Hepatocyte (in vitro differentiated cells): ENCODE measurements at regions not wholly inside any gene's neighbourhood (a gene's known extent, or its start where the extent isn't known, plus 50 kb on each side); places are given as distances from the start of the nearest gene placed in this dataset.

Source experiments
- DNase-seq: peaks from one replicate; pipeline ENCODE4 v3.0.0-alpha.2; 2016; ENCODE audit warnings: low spot score
- H2AFZ ChIP-seq: fragments of 200-600 bp; sonication (generic); 2 replicates; pipeline ENCODE4 v1.6.0; 2016; ENCODE audit warnings: antibody characterized with exemption, mild to moderate bottlenecking
- H3K27ac ChIP-seq: fragments of 200-600 bp; sonication (generic); 2 replicates; pipeline ENCODE4 v1.5.1; 2016; ENCODE audit warnings: mild to moderate bottlenecking
- H3K27me3 ChIP-seq: fragments of 200-600 bp; sonication (generic); 2 replicates; pipeline ENCODE4 v1.6.1; 2016
- H3K36me3 ChIP-seq: fragments of 200-600 bp; sonication (generic); replicated peaks from 2 replicates; pipeline ENCODE4 v1.5.1; 2016; ENCODE audit warnings: low read depth; ENCODE audit not compliant: insufficient read depth
- H3K4me1 ChIP-seq: fragments of 200-600 bp; sonication (generic); 2 replicates; pipeline ENCODE4 v1.5.1; 2016; ENCODE audit warnings: mild to moderate bottlenecking, moderate library complexity; ENCODE audit not compliant: insufficient read depth
- H3K4me2 ChIP-seq: fragments of 200-600 bp; sonication (generic); 2 replicates; pipeline ENCODE4 v1.6.0; 2016
- H3K4me3 ChIP-seq: fragments of 200-600 bp; sonication (generic); 2 replicates; pipeline ENCODE4 v1.5.1; 2016; ENCODE audit warnings: mild to moderate bottlenecking
- H3K79me2 ChIP-seq: fragments of 200-600 bp; sonication (generic); 2 replicates; pipeline ENCODE4 v1.6.0; 2017; ENCODE audit warnings: mild to moderate bottlenecking
- H3K9me2 ChIP-seq: fragments of 200-600 bp; sonication (generic); replicated peaks from 2 replicates; pipeline ENCODE4 v1.6.0; 2017; ENCODE audit warnings: mild to moderate bottlenecking; ENCODE audit not compliant: insufficient read depth
- H3K9me3 ChIP-seq: fragments of 200-600 bp; sonication (generic); 2 replicates; pipeline ENCODE4 v1.5.1; 2016; ENCODE audit warnings: low read depth, mild to moderate bottlenecking
- H4K20me1 ChIP-seq: fragments of 200-600 bp; sonication (generic); 2 replicates; pipeline ENCODE4 v1.6.0; 2016; ENCODE audit warnings: mild to moderate bottlenecking; ENCODE audit not compliant: insufficient read depth, poor library complexity, severe bottlenecking
- CTCF ChIP-seq: fragments of 200-600 bp; sonication (generic); IDR thresholded peaks from 2 replicates; pipeline ENCODE4 v1.5.1; 2016; ENCODE audit warnings: antibody characterized with exemption, mild to moderate bottlenecking; ENCODE audit not compliant: poor library complexity
- EZH2 ChIP-seq: fragments of 200-600 bp; sonication (generic); IDR thresholded peaks from 2 replicates; pipeline ENCODE4 v1.6.1; 2016; ENCODE audit warnings: antibody characterized with exemption, mild to moderate bottlenecking, borderline replicate concordance
- EZH2phosphoT487 ChIP-seq: fragments of 200-600 bp; sonication (generic); IDR thresholded peaks from one replicate; pipeline ENCODE4 v1.6.1; 2018; ENCODE audit warnings: antibody characterized with exemption, mild to moderate bottlenecking, low read depth, moderate library complexity; ENCODE audit not compliant: unreplicated experiment, severe bottlenecking
- WGBS: methylation state at CpG from one replicate; pipeline ENCODE4 v1.1.6; 2016; ENCODE audit warnings: low lambda C conversion rate; ENCODE audit errors: missing lambda C conversion rate; 5-methylcytosine and 5-hydroxymethylcytosine counted together

- no peaks in the 10 kb centered on the region for H3K36me3 ChIP-seq
Observed at GRCh38 chr11:37957717-37958116, 1359.7 kb upstream of the RAG2 start.

GRCh38 chr11:37951996-37952395 lies 1354.0 kb upstream of the RAG2 start:
- no peak for DNase-seq
- TF ChIP-seq CTCF (no peak), EZH2phosphoT487 (no peak), EZH2 (no peak)
- no peak overlapping the region for H3K4me2 ChIP-seq
- WGBS = 63% methylated on average over 2 of the region's 2 CpGs
- no peaks in the 10 kb centered on the region for H4K20me1 ChIP-seq
- no peak overlapping the region for H3K4me3 ChIP-seq
- no peaks in the 10 kb centered on the region for H3K27me3 ChIP-seq
- H3K9me3 ChIP-seq = no peaks in the 10 kb centered on the region
- H3K27ac ChIP-seq = no peak overlapping the region
- no peaks in the 10 kb centered on the region for H3K79me2 ChIP-seq
- no peaks in the 10 kb centered on the region for H3K4me1 ChIP-seq
- H3K36me3 ChIP-seq = no peaks in the 10 kb centered on the region
- no peak overlapping the region for H2AFZ ChIP-seq
- no peaks in the 10 kb centered on the region for H3K9me2 ChIP-seq

More at GRCh38 chr11:37957717-37958116, 1359.7 kb upstream of the RAG2 start:
- no peak overlapping the region for H3K4me2 ChIP-seq
- TF ChIP-seq CTCF (no peak), EZH2 (no peak), EZH2phosphoT487 (no peak)
- H2AFZ ChIP-seq = no peak overlapping the region
- no peak overlapping the region for H3K4me3 ChIP-seq
- no peaks in the 10 kb centered on the region for H3K4me1 ChIP-seq
- no peak for DNase-seq
- no peaks in the 10 kb centered on the region for H3K9me2 ChIP-seq
- no peaks in the 10 kb centered on the region for H4K20me1 ChIP-seq
- no peaks in the 10 kb centered on the region for H3K27me3 ChIP-seq
- H3K79me2 ChIP-seq = no peaks in the 10 kb centered on the region
- no peaks in the 10 kb centered on the region for H3K9me3 ChIP-seq
- no peak overlapping the region for H3K27ac ChIP-seq
- 78% methylated on average over 1 of the region's 1 CpG for whole genome bisulfite sequencing

- no peak overlapping the region for H3K4me3 ChIP-seq
- no peak for DNase-seq
- H3K4me2 ChIP-seq = no peak overlapping the region
- 66% methylated on average over 3 of the region's 3 CpGs for WGBS
- H3K27me3 ChIP-seq = no peaks in the 10 kb centered on the region
- H3K36me3 ChIP-seq = no peaks in the 10 kb centered on the region
- no peaks in the 10 kb centered on the region for H3K9me2 ChIP-seq
- no peaks in the 10 kb centered on the region for H3K9me3 ChIP-seq
- H2AFZ ChIP-seq = no peak overlapping the region
- no peaks in the 10 kb centered on the region for H4K20me1 ChIP-seq
- no peaks in the 10 kb centered on the region for H3K79me2 ChIP-seq
- H3K27ac ChIP-seq = no peak overlapping the region
- TF ChIP-seq CTCF (no peak), EZH2phosphoT487 (no peak), EZH2 (no peak)
- no peaks in the 10 kb centered on the region for H3K4me1 ChIP-seq
Observed at GRCh38 chr11:37948258-37948657, 1350.2 kb upstream of the RAG2 start.

- WGBS = 96% methylated on average over 3 of the region's 3 CpGs
- no peaks in the 10 kb centered on the region for H4K20me1 ChIP-seq
- no peak for DNase-seq
- no peaks in the 10 kb centered on the region for H3K36me3 ChIP-seq
- TF ChIP-seq CTCF = no peak
- no peak for TF ChIP-seq EZH2
- no peak for TF ChIP-seq EZH2phosphoT487
- H3K27ac ChIP-seq = no peak overlapping the region
- H2AFZ ChIP-seq = no peak overlapping the region
- no peaks in the 10 kb centered on the region for H3K27me3 ChIP-seq
- H3K9me3 ChIP-seq = no peaks in the 10 kb centered on the region
- no peak overlapping the region for H3K4me2 ChIP-seq
- H3K79me2 ChIP-seq = no peaks in the 10 kb centered on the region
- H3K4me3 ChIP-seq = no peak overlapping the region
- H3K9me2 ChIP-seq = no peaks in the 10 kb centered on the region
- no peaks in the 10 kb centered on the region for H3K4me1 ChIP-seq
Observed at GRCh38 chr11:37947821-37948220, 1349.8 kb upstream of the RAG2 start.
